H1 (cell line): ENCODE measurements at regions not wholly inside any gene's neighbourhood (a gene's known extent, or its start where the extent isn't known, plus 50 kb on each side); places are given as distances from the start of the nearest gene placed in this dataset.

Source experiments
- CHD1 ChIP-seq: IDR thresholded peaks from 2 replicates; pipeline ENCODE4 v1.6.1; 2012; ENCODE audit warnings: low read depth, low read length, improper control_type of control experiment
- EZH2 ChIP-seq: fragments of 200-600 bp; sonication (generic); IDR thresholded peaks from 2 replicates; pipeline ENCODE4 v1.7.1; 2012; ENCODE audit warnings: low read depth, mild to moderate bottlenecking, moderate library complexity, low read length, inconsistent platforms; ENCODE audit not compliant: severe bottlenecking
- HDAC2 ChIP-seq, 2 experiments: fragments of 300-600 bp in 1 of 2; sonication (generic) in 1 of 2; IDR thresholded peaks; 2 replicates each; pipeline ENCODE4 v1.6.1; 2011 to 2012; ENCODE audit warnings: low read depth in 2 of 2, low read length in 2 of 2, mild to moderate bottlenecking in 2 of 2, moderate library complexity in 2 of 2, borderline replicate concordance in 1 of 2, inconsistent platforms in 1 of 2
- JUN ChIP-seq: IDR thresholded peaks from 2 replicates; pipeline ENCODE4 v1.6.1; 2011; ENCODE audit warnings: low read depth, mild to moderate bottlenecking, improper control_type of control experiment, low read length
- POLR2AphosphoS5 ChIP-seq: IDR thresholded peaks from 2 replicates; pipeline ENCODE4 v1.6.1; 2011; ENCODE audit warnings: low read depth, low read length
- POU5F1 ChIP-seq: IDR thresholded peaks from 2 replicates; pipeline ENCODE4 v1.6.1; 2011; ENCODE audit warnings: low read depth, mild to moderate bottlenecking, low read length, moderate library complexity
- SAP30 ChIP-seq: fragments of 300-600 bp; sonication (generic); IDR thresholded peaks from 2 replicates; pipeline ENCODE4 v1.7.1; 2012; ENCODE audit warnings: low read length, moderate library complexity, mild to moderate bottlenecking, inconsistent platforms; ENCODE audit not compliant: insufficient read depth, insufficient replicate concordance
- SRF ChIP-seq: IDR thresholded peaks from 2 replicates; pipeline ENCODE4 v1.6.1; 2011; ENCODE audit warnings: mild to moderate bottlenecking, low read depth, low read length, moderate library complexity
- SUZ12 ChIP-seq: fragments of 200-600 bp; sonication (generic); IDR thresholded peaks from 2 replicates; pipeline ENCODE4 v1.6.1; 2012; ENCODE audit warnings: mild to moderate bottlenecking, inconsistent platforms, low read length, moderate library complexity, mixed read lengths
- TAF1 ChIP-seq: IDR thresholded peaks from 2 replicates; pipeline ENCODE4 v1.6.1; 2011; ENCODE audit warnings: mild to moderate bottlenecking, low read depth, low read length
- TAF7 ChIP-seq: optimal IDR thresholded peaks from 2 replicates; pipeline ENCODE3; 2011; ENCODE audit warnings: low read depth, mild to moderate bottlenecking, inconsistent platforms, low read length, moderate library complexity, borderline replicate concordance

- no peak for TF ChIP-seq TAF7
- TF ChIP-seq SRF: no peak
- TF ChIP-seq TAF1: no peak
- no peak for TF ChIP-seq SUZ12
- no peak for TF ChIP-seq HDAC2 (IDR thresholded peaks at IDR 0.05; ENCODE audit: borderline replicate concordance in 1 of 2, low read depth in 2 of 2, low read length in 2 of 2)
- TF ChIP-seq POU5F1: no peak
- TF ChIP-seq JUN: no peak
- TF ChIP-seq SAP30: no peak
- no peak for TF ChIP-seq EZH2
- TF ChIP-seq POLR2AphosphoS5: no peak
- TF ChIP-seq CHD1: no peak
These were observed 68.6 kb upstream of the PPP2R2D start (continued) for GRCh38 chr10:131832056-131832685.
